H9 (cell line): ENCODE measurements at regions not wholly inside any gene's neighbourhood (a gene's known extent, or its start where the extent isn't known, plus 50 kb on each side); places are given as distances from the start of the nearest gene placed in this dataset.

Experiments used
- DNase-seq: peaks from one replicate; pipeline ENCODE4 v3.0.0-alpha.2; 2017
- H2AFZ ChIP-seq: one replicate; pipeline ENCODE4 v1.6.1; 2013; ENCODE audit warnings: mild to moderate bottlenecking, low read length, control low read depth, moderate library complexity
- H2AK5ac ChIP-seq: 2 replicates; pipeline ENCODE4 v1.6.1; 2013; ENCODE audit warnings: low read length, control low read depth, mixed read lengths; ENCODE audit not compliant: insufficient read length
- H2BK120ac ChIP-seq: one replicate; pipeline ENCODE4 v1.6.1; 2013; ENCODE audit warnings: low read depth, mild to moderate bottlenecking, low read length, control low read depth, inconsistent platforms; ENCODE audit not compliant: poor library complexity, severe bottlenecking
- H2BK12ac ChIP-seq: 2 replicates; pipeline ENCODE4 v1.6.1; 2013; ENCODE audit warnings: low read length, control low read depth, mixed read lengths, low read depth; ENCODE audit not compliant: insufficient read length
- H2BK15ac ChIP-seq: 2 replicates; pipeline ENCODE4 v1.6.1; 2013; ENCODE audit warnings: low read depth, low read length, control low read depth
- H2BK20ac ChIP-seq: one replicate; pipeline ENCODE4 v1.6.1; 2013; ENCODE audit warnings: low read depth, mild to moderate bottlenecking, low read length, control low read depth, inconsistent platforms; ENCODE audit not compliant: poor library complexity, severe bottlenecking
- H2BK5ac ChIP-seq: 2 replicates; pipeline ENCODE4 v1.6.1; 2013; ENCODE audit warnings: low read length, control low read depth, mixed read lengths; ENCODE audit not compliant: insufficient read length
- H3K14ac ChIP-seq: 2 replicates; pipeline ENCODE4 v1.6.1; 2013; ENCODE audit warnings: low read length, control low read depth; ENCODE audit not compliant: insufficient read depth
- H3K18ac ChIP-seq: 2 replicates; pipeline ENCODE4 v1.6.1; 2013; ENCODE audit warnings: low read depth, mild to moderate bottlenecking, mixed read lengths, low read length, control low read depth; ENCODE audit not compliant: insufficient read length
- H3K23ac ChIP-seq: 2 replicates; pipeline ENCODE4 v1.6.1; 2013; ENCODE audit warnings: low read length, control low read depth, mixed read lengths, low read depth; ENCODE audit not compliant: insufficient read length
- H3K23me2 ChIP-seq: 2 replicates; pipeline ENCODE4 v1.6.1; 2013; ENCODE audit warnings: low read depth, mild to moderate bottlenecking, mixed read lengths, low read length, control low read depth; ENCODE audit not compliant: insufficient read length, poor library complexity, severe bottlenecking
- H3K27ac ChIP-seq: 2 replicates; pipeline ENCODE4 v1.5.1; 2013; ENCODE audit warnings: low read length, control low read depth, mixed read lengths, low read depth; ENCODE audit not compliant: insufficient read length
- H3K27me3 ChIP-seq: 2 replicates; pipeline ENCODE4 v1.6.1; 2013; ENCODE audit warnings: low read length, control low read depth, inconsistent platforms; ENCODE audit not compliant: insufficient read depth
- H3K4ac ChIP-seq: 2 replicates; pipeline ENCODE4 v1.6.1; 2013; ENCODE audit warnings: low read depth, mild to moderate bottlenecking, control low read depth, inconsistent platforms, low read length, moderate library complexity
- H3K4me1 ChIP-seq: 2 replicates; pipeline ENCODE4 v1.6.1; 2013; ENCODE audit warnings: low read length, control low read depth, inconsistent platforms; ENCODE audit not compliant: insufficient read depth
- H3K4me2 ChIP-seq: 2 replicates; pipeline ENCODE4 v1.6.1; 2013; ENCODE audit warnings: low read length, control low read depth, mixed read lengths; ENCODE audit not compliant: insufficient read length, insufficient read depth
- H3K56ac ChIP-seq: 2 replicates; pipeline ENCODE4 v1.6.1; 2013; ENCODE audit warnings: low read depth, mild to moderate bottlenecking, mixed read lengths, low read length, control low read depth; ENCODE audit not compliant: insufficient read length
- H3K79me1 ChIP-seq: 2 replicates; pipeline ENCODE4 v1.6.1; 2013; ENCODE audit warnings: low read depth, mild to moderate bottlenecking, moderate library complexity, low read length, control low read depth, inconsistent platforms; ENCODE audit not compliant: insufficient read depth, poor library complexity, severe bottlenecking
- H3K79me2 ChIP-seq: 2 replicates; pipeline ENCODE4 v1.6.1; 2013; ENCODE audit warnings: low read length, control low read depth, inconsistent platforms; ENCODE audit not compliant: insufficient read depth
- H3K9ac ChIP-seq: 2 replicates; pipeline ENCODE4 v1.6.1; 2013; ENCODE audit warnings: low read length, control low read depth, mixed read lengths; ENCODE audit not compliant: insufficient read length; ENCODE audit errors: extremely low read depth
- H3K9me3 ChIP-seq: one replicate; pipeline ENCODE4 v1.6.1; 2013; ENCODE audit warnings: low read depth, low read length, inconsistent platforms; ENCODE audit not compliant: control insufficient read depth
- H3T11ph ChIP-seq: one replicate; pipeline ENCODE4 v1.6.1; 2013; ENCODE audit warnings: mild to moderate bottlenecking, low read length, control low read depth, inconsistent platforms
- H4K20me1 ChIP-seq: one replicate; pipeline ENCODE4 v1.6.1; 2013; ENCODE audit not compliant: control insufficient read depth, insufficient read length, insufficient read depth
- H4K5ac ChIP-seq: 2 replicates; pipeline ENCODE4 v1.6.1; 2013; ENCODE audit warnings: low read depth, mild to moderate bottlenecking, mixed read lengths, low read length, control low read depth; ENCODE audit not compliant: insufficient read length
- H4K8ac ChIP-seq: replicated peaks from 2 replicates; pipeline ENCODE4 v1.6.1; 2013; ENCODE audit warnings: low read length, control low read depth, mixed read lengths, low read depth; ENCODE audit not compliant: insufficient read length
- H4K91ac ChIP-seq: 2 replicates; pipeline ENCODE4 v1.6.1; 2013; ENCODE audit warnings: low read depth, mild to moderate bottlenecking, moderate library complexity, mixed read lengths, low read length, control low read depth; ENCODE audit not compliant: insufficient read length
- H3K27ac Mint-ChIP-seq, 3 experiments: 2 replicates in 2 of 3; 3 replicates in 1 of 3; pipeline ENCODE4 v1.8.0; 2020 to 2021; ENCODE audit warnings: mixed read lengths in 3 of 3, mild to moderate bottlenecking in 1 of 3, moderate library complexity in 1 of 3
- H3K27me3 Mint-ChIP-seq: 2 replicates; pipeline ENCODE4 v1.8.0; 2021; ENCODE audit warnings: low read depth, mild to moderate bottlenecking, moderate library complexity, mixed read lengths
- H3K36me3 Mint-ChIP-seq, 3 experiments: 2 replicates in 2 of 3; 3 replicates in 1 of 3; pipeline ENCODE4 v1.8.0; 2020 to 2021; ENCODE audit warnings: low read depth in 3 of 3, mixed read lengths in 3 of 3; ENCODE audit not compliant: insufficient read depth in 1 of 3
- H3K4me1 Mint-ChIP-seq, 2 experiments: 2 replicates each; pipeline ENCODE4 v1.8.0; 2020; ENCODE audit warnings: mixed read lengths in 2 of 2
- H3K4me3 Mint-ChIP-seq, 2 experiments: 2 replicates in 1 of 2; 3 replicates in 1 of 2; pipeline ENCODE4 v1.8.0; 2020 to 2021; ENCODE audit warnings: mild to moderate bottlenecking in 2 of 2, mixed read lengths in 2 of 2, moderate library complexity in 1 of 2
- H3K9me3 Mint-ChIP-seq, 2 experiments: 2 replicates in 1 of 2; 3 replicates in 1 of 2; pipeline ENCODE4 v1.8.0; 2020; ENCODE audit warnings: mild to moderate bottlenecking in 2 of 2, mixed read lengths in 2 of 2, moderate library complexity in 1 of 2
- WGBS: extraction: QIAGEN DNeasy Blood & Tissue Kit; methylation state at CpG from one replicate; pipeline ENCODE4 v1.1.7; 2013; ENCODE audit warnings: missing lambda C conversion rate, low lambda C conversion rate, mixed read lengths; ENCODE audit not compliant: insufficient read length; ENCODE audit errors: extremely low coverage; 5-methylcytosine and 5-hydroxymethylcytosine counted together
- TF ChIP-seq, protein P1 (sequence below): fragments of 200-600 bp; sonication (generic); conservative IDR thresholded peaks from 3 replicates; pipeline ENCODE4 v1.8.0; 2021; ENCODE audit warnings: antibody characterized with exemption, mild to moderate bottlenecking

DNA sequence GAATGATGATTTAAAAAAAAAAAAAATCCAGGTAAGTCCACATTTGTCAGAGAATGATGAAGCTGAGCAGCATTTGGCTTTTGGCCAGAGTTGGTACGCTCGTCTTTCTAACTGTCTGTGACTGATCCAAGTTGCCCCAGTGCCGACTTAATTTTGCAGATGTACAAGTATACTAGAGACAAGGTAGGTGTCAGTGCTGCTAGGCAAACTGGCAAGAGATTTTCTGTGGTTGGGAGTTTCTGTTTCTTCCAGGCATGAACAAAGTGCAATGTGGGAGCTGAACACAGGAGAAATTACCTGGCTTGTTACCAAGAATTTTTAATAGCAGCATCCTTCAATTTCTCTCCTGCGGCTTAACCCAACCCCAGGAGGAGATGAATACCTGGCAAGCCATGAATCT, 307.7 kb downstream of the BUD13 start:
- no peak overlapping the region for H2BK15ac ChIP-seq
- no peaks in the 10 kb centered on the region for H3K4me1 ChIP-seq
- no peak overlapping the region for H3K18ac ChIP-seq
- TF ChIP-seq, protein P1, sequence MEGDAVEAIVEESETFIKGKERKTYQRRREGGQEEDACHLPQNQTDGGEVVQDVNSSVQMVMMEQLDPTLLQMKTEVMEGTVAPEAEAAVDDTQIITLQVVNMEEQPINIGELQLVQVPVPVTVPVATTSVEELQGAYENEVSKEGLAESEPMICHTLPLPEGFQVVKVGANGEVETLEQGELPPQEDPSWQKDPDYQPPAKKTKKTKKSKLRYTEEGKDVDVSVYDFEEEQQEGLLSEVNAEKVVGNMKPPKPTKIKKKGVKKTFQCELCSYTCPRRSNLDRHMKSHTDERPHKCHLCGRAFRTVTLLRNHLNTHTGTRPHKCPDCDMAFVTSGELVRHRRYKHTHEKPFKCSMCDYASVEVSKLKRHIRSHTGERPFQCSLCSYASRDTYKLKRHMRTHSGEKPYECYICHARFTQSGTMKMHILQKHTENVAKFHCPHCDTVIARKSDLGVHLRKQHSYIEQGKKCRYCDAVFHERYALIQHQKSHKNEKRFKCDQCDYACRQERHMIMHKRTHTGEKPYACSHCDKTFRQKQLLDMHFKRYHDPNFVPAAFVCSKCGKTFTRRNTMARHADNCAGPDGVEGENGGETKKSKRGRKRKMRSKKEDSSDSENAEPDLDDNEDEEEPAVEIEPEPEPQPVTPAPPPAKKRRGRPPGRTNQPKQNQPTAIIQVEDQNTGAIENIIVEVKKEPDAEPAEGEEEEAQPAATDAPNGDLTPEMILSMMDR = no peak
- no peak overlapping the region for H3K56ac ChIP-seq
- no peak overlapping the region for H3K27ac Mint-ChIP-seq
- H3K4me1 Mint-ChIP-seq = peaks cover 14 to 32% of the 10 kb centered on the region in 2 experiments
- no peak overlapping the region for H4K8ac ChIP-seq
- H2AK5ac ChIP-seq = no peak overlapping the region
- H3K23me2 ChIP-seq = no peaks in the 10 kb centered on the region
- H4K5ac ChIP-seq = no peak overlapping the region
- no peak overlapping the region for H2BK12ac ChIP-seq
- H2BK120ac ChIP-seq = no peak overlapping the region
- no peak overlapping the region for H4K91ac ChIP-seq
- H2BK5ac ChIP-seq = no peak overlapping the region
- peaks cover 0 to 2% of the 10 kb centered on the region in 2 experiments; a peak in 2 of 5 replicates for H3K9me3 Mint-ChIP-seq
- H3K27ac ChIP-seq = no peak overlapping the region
- no peaks in the 10 kb centered on the region for H3K9me3 ChIP-seq
- H3K27me3 ChIP-seq = no peaks in the 10 kb centered on the region
- H3K79me2 ChIP-seq = no peaks in the 10 kb centered on the region
- DNase-seq = no peak
- H3K4ac ChIP-seq = no peak overlapping the region
- no peaks in the 10 kb centered on the region; a peak in 1 of 7 replicates for H3K36me3 Mint-ChIP-seq
- H2AFZ ChIP-seq = no peak overlapping the region
- H3K4me3 Mint-ChIP-seq = no peak overlapping the region
- H4K20me1 ChIP-seq = peaks cover 3% of the 10 kb centered on the region
- H3K23ac ChIP-seq = no peak overlapping the region
- no peak overlapping the region for H3T11ph ChIP-seq
- H3K4me2 ChIP-seq = no peak overlapping the region
- no peak overlapping the region for H3K14ac ChIP-seq
- no peak overlapping the region for H3K9ac ChIP-seq
- no peaks in the 10 kb centered on the region for H3K79me1 ChIP-seq
- no CpG with 5 or more reads among the region's 4 CpGs for WGBS
- no peak overlapping the region for H2BK20ac ChIP-seq
- peaks cover 42% of the 10 kb centered on the region for H3K27me3 Mint-ChIP-seq
